SJSA1 (cell line): ENCODE measurements at regions not wholly inside any gene's neighbourhood (a gene's known extent, or its start where the extent isn't known, plus 50 kb on each side); places are given as distances from the start of the nearest gene placed in this dataset.
"Not testable (repeated sequence)": the region's sequence is repeated elsewhere in the genome, so short reads cannot be mapped to it uniquely, and the experiment has no call there.

Experiments
- DNase-seq, 2 experiments: peaks; one replicate each; pipeline ENCODE4 v3.0.0-alpha.2; 2015 to 2020; ENCODE audit warnings: low spot score in 2 of 2, low read depth in 1 of 2
- H3K27ac ChIP-seq: fragments of 250-450 bp; sonication (Bioruptor Pico); 2 replicates; pipeline ENCODE4 v1.5.1; 2020; ENCODE audit warnings: mild to moderate bottlenecking, moderate library complexity
- H3K27me3 ChIP-seq: fragments of 250-450 bp; sonication (Bioruptor Pico); replicated peaks from 2 replicates; pipeline ENCODE4 v1.5.1; 2020; ENCODE audit warnings: mild to moderate bottlenecking, moderate library complexity
- H3K36me3 ChIP-seq: fragments of 250-450 bp; sonication (Bioruptor Pico); 2 replicates; pipeline ENCODE4 v1.5.1; 2020; ENCODE audit warnings: mild to moderate bottlenecking
- H3K4me1 ChIP-seq: fragments of 250-450 bp; sonication (Bioruptor Pico); replicated peaks from 2 replicates; pipeline ENCODE4 v1.6.1; 2021; ENCODE audit warnings: mild to moderate bottlenecking
- H3K4me3 ChIP-seq: fragments of 250-450 bp; sonication (Bioruptor Pico); 2 replicates; pipeline ENCODE4 v1.5.1; 2020; ENCODE audit warnings: mild to moderate bottlenecking
- H3K9me3 ChIP-seq: fragments of 250-450 bp; sonication (Bioruptor Pico); replicated peaks from 2 replicates; pipeline ENCODE4 v1.5.1; 2020; ENCODE audit warnings: mild to moderate bottlenecking

DNA sequence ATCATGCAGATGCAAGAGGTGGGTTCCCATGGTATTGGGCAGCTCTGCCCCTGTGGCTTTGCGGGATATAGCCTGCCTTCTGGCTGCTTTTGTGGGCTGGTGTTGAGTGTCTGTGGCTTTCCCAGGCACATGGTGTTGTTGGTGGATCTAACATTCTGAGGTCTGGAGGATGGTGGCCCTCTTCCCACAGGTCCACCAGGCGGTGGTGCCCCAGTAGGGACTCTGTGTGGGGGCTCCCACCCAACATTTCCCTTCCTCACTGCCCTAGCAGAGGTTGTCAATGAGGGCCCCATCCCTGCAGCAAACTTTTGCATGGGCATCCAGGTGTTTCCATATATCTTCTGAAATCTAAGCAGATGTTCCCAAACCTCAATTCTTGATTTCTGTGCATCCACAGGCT, 420.5 kb upstream of the TPTE start:
- not testable (repeated sequence) for H3K9me3 ChIP-seq, H3K36me3 ChIP-seq, H3K4me1 ChIP-seq, H3K27ac ChIP-seq, H3K27me3 ChIP-seq, DNase-seq, H3K4me3 ChIP-seq

DNA sequence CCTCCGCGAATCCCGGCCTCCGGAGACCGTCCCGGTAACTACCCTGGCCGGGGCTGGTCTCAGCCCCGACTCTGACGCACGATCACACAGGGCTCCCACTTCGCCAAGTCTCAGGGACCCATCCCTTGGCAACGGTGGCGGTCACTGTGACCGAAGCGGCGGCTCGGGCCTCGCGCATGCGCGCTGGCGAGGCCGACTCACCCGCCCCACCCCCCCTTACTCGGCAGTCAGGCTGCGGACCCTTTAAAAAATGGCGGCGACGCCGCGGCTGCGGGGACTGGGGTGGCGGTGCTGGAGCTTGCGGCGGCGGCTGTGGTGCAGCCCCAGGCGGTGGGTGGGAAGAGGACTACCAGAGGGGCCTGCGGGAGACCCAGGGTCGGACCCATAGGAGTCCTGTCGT, 402.0 kb upstream of the TPTE start:
- not testable (repeated sequence) for H3K36me3 ChIP-seq, H3K9me3 ChIP-seq, H3K4me3 ChIP-seq, DNase-seq, H3K4me1 ChIP-seq, H3K27ac ChIP-seq, H3K27me3 ChIP-seq

GRCh38 chr21:10119746-10120535, 401.4 kb upstream of the TPTE start:
- H3K36me3 ChIP-seq, H3K4me3 ChIP-seq, DNase-seq, H3K27me3 ChIP-seq, H3K27ac ChIP-seq, H3K4me1 ChIP-seq, H3K9me3 ChIP-seq: not testable (repeated sequence)

DNA sequence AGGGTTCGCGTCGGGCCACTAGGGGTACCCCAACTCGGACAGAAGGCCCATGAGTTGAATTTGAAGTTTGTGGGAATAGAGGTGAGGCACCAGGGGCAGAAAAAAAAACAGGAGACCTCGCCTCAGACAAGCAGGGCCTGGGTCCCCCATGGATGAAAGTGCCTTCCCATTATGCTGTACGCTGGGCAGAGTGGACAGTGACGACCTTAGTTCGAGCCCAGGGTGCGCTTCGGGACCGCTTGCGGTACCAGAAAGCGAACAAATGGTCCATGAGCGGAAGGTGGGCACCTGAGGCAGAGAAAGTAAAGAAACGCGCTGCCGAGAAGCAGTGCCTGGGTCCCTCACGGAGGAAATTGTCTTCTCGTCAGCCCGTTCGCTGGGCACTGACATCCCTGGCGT, 400.8 kb upstream of the TPTE start:
- not testable (repeated sequence) for H3K4me1 ChIP-seq, H3K36me3 ChIP-seq, H3K9me3 ChIP-seq, H3K27ac ChIP-seq, H3K27me3 ChIP-seq, H3K4me3 ChIP-seq, DNase-seq

- not testable (repeated sequence) for H3K4me1 ChIP-seq, H3K27ac ChIP-seq, H3K4me3 ChIP-seq, H3K27me3 ChIP-seq, H3K9me3 ChIP-seq, H3K36me3 ChIP-seq, DNase-seq
These were observed 400.3 kb upstream of the TPTE start for GRCh38 chr21:10120965-10121550.

GRCh38 chr21:10121816-10122455, 399.4 kb upstream of the TPTE start:
- not testable (repeated sequence) for H3K36me3 ChIP-seq, H3K9me3 ChIP-seq

GRCh38 chr21:10122801-10123507, 398.4 kb upstream of the TPTE start:
- H3K27ac ChIP-seq, H3K36me3 ChIP-seq, H3K4me1 ChIP-seq, H3K9me3 ChIP-seq, H3K4me3 ChIP-seq, H3K27me3 ChIP-seq: not testable (repeated sequence)
- DNase-seq = peak in 1 of 2 experiments; percentile 0

More at GRCh38 chr21:10121816-10122455, 399.4 kb upstream of the TPTE start:
- not testable (repeated sequence) for DNase-seq, H3K27me3 ChIP-seq, H3K4me1 ChIP-seq, H3K27ac ChIP-seq, H3K4me3 ChIP-seq

DNA sequence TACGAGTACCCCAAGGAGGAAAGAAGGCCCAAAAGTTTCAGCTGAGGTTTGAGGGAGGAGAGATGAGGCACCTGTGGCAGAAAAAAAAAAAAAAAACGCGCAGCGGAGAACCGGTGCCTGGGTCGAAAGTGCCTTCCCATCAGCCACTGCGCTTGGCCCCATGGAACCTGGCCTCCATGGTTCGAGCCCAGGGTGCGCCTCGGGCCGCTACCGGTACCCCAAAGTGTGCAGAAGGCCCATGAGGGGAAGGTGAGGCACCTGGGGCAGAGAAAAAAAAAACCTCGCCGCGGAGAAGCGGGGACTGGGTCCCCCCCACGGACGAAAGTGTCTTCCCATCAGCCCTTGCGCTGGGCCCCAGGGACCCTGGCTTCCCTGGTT, 397.9 kb upstream of the TPTE start:
- not testable (repeated sequence) for H3K27ac ChIP-seq, H3K4me1 ChIP-seq, H3K4me3 ChIP-seq, H3K9me3 ChIP-seq, DNase-seq, H3K36me3 ChIP-seq, H3K27me3 ChIP-seq

DNA sequence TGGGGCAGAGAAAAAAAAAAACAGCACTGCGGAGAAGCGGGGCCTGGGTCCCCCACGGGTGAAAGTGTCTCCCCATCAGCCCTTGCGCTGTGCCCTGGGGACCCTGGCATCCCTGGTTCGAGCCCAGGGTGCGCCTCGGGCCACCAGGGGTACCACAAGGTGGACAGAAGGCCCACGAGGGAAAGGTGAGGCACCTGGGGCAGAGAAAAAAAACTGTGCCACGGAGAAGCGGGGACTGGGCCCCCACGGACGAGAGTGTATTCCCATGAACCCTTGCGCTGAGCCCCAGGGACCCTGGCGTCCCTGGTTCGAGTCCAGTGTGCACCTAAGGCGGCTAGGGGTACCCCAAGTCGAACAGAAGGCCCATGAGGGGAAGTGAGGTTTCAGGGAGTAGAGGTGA, 395.8 kb upstream of the TPTE start:
- not testable (repeated sequence) for DNase-seq, H3K27me3 ChIP-seq, H3K9me3 ChIP-seq, H3K36me3 ChIP-seq, H3K27ac ChIP-seq, H3K4me3 ChIP-seq, H3K4me1 ChIP-seq

GRCh38 chr21:10134119-10134518, 387.3 kb upstream of the TPTE start:
- not testable (repeated sequence) for H3K36me3 ChIP-seq, H3K4me3 ChIP-seq, H3K4me1 ChIP-seq, H3K27ac ChIP-seq, DNase-seq, H3K27me3 ChIP-seq, H3K9me3 ChIP-seq

GRCh38 chr21:10135879-10136278, 385.5 kb upstream of the TPTE start:
- not testable (repeated sequence) for H3K4me3 ChIP-seq, H3K4me1 ChIP-seq, H3K36me3 ChIP-seq, H3K9me3 ChIP-seq, H3K27me3 ChIP-seq, H3K27ac ChIP-seq, DNase-seq

- not testable (repeated sequence) for H3K4me1 ChIP-seq, H3K27ac ChIP-seq, H3K36me3 ChIP-seq, DNase-seq, H3K27me3 ChIP-seq, H3K4me3 ChIP-seq, H3K9me3 ChIP-seq
These were observed 367.2 kb upstream of the TPTE start for GRCh38 chr21:10154178-10154577.
